Heart right ventricle (tissue), 16 donors: ENCODE measurements at regions not wholly inside any gene's neighbourhood (a gene's known extent, or its start where the extent isn't known, plus 50 kb on each side); places are given as distances from the start of the nearest gene placed in this dataset.

Experiments
- ATAC-seq, 8 donors: fragments of 200-7000 bp; cut with Tn5 transposase; one replicate each; pipeline ENCODE4 v1.9.1; 2020; ENCODE audit warnings: mild to moderate bottlenecking in 8 of 8, moderate library complexity in 8 of 8, moderate number of reproducible peaks in 1 of 8
- DNase-seq, 2 donors: peaks; one replicate each; pipeline ENCODE4 v3.0.0-alpha.2; 2020
- H3K27ac ChIP-seq, 10 donors: fragments of 200-600 bp; sonication (generic) in 2 of 10; one replicate each; pipeline versions ENCODE4 v1.5.0 to v1.8.0; 2020 to 2022; ENCODE audit warnings: mild to moderate bottlenecking in 3 of 10
- H3K27me3 ChIP-seq, 7 donors: fragments of 200-600 bp; one replicate each; pipeline ENCODE4 v1.8.0; 2021 to 2022; ENCODE audit warnings: mild to moderate bottlenecking in 2 of 7
- H3K36me3 ChIP-seq, 9 donors: fragments of 200-600 bp; sonication (generic) in 1 of 9; one replicate each; pipeline versions ENCODE4 v1.5.0 to v1.8.0; 2020 to 2022; ENCODE audit warnings: mild to moderate bottlenecking in 2 of 9
- H3K4me1 ChIP-seq, 9 donors: fragments of 200-600 bp; sonication (generic) in 1 of 9; one replicate each; pipeline versions ENCODE4 v1.5.0 to v1.8.0; 2020 to 2022; ENCODE audit warnings: mild to moderate bottlenecking in 4 of 9
- H3K4me3 ChIP-seq, 10 donors: fragments of 200-600 bp; sonication (generic) in 2 of 10; one replicate each; pipeline versions ENCODE4 v1.5.0 to v1.8.0; 2020 to 2022; ENCODE audit warnings: mild to moderate bottlenecking in 7 of 10, moderate library complexity in 2 of 10
- H3K9me3 ChIP-seq, 11 donors: fragments of 200-600 bp in 10 of 11; sonication (generic) in 2 of 11; one replicate each; pipeline versions ENCODE4 v1.5.0 to v1.8.0; 2013 to 2022; ENCODE audit warnings: mild to moderate bottlenecking in 2 of 11, control low read depth in 1 of 11, moderate library complexity in 1 of 11
- CTCF ChIP-seq, 9 donors: fragments of 200-600 bp; sonication (generic) in 2 of 9; IDR thresholded peaks; one replicate each; pipeline versions ENCODE4 v1.5.0 to v1.8.0; 2021 to 2022; ENCODE audit warnings: antibody characterized with exemption in 9 of 9, mild to moderate bottlenecking in 5 of 9, moderate library complexity in 1 of 9
- whole genome bisulfite sequencing, 2 donors: extraction: QIAGEN DNeasy Blood & Tissue Kit; methylation state at CpG; one replicate each; pipeline ENCODE4 v1.1.7; 2013; ENCODE audit warnings: inconsistent platforms in 1 of 2; 5-methylcytosine and 5-hydroxymethylcytosine counted together
- intact Hi-C, 10 donors: fragments of 100-400 bp; cut with DNase I; formaldehyde crosslinking; loops; one replicate each; pipeline versions ENCODE4 v1.11.1 to v1.14.2; 2022
- donor health status: Arrhythmogenic right ventricular cardiomyopathy.
- donor health status: ischemic (EF 13 %, LVEDD 7.1; RV severe dilation, severe dysfunction).
- donor health status: healthy with polysubstance abuse.
- donor health status: DM: no; HTN: yes; CAD: no.
- donor health status: DM: no; HTN: no; CAD: no.
- donor health status: ischemic (EF 25% LVEDD 6.9; RV normal size, moderate dysfunction).
- donor health status: ischemic (EF 25% LVEDD 5.7; RV mildly dilated, moderate dysfunction).
- donor health status: healthy.
- donor health status: DM: yes; HTN: yes; CAD: no.
- donor health status: Ischemic cardiomyopathy.
- donor health status: ischemic (EF 35%, LVEDD 5.7; RV mildly dilated, moderate dysfunction).
- donor health status: nonischemic (EF 11% LVEDD 7.7; RV severe dilation, severe dysfunction).
- donor health status: DM: yes; HTN: yes; CAD: no.
- donor health status: PGD.
- donor health status: ischemic (EF 29% LVEDD 5.4; RV normal size, mild dysfunction).
- donor health status: nonischemic (EF 23%, LVEDD 6.1; RV moderate dilation, normal function).

- WGBS, 2 donors: 73 to 79% methylated on average over 4 of the region's 4 CpGs
- intact Hi-C loops: loop anchor here in 4 of 10 donors (5.0 to 10.0 kb wide), 4 partner anchors 62 to 638 kb away; partner anchors contain the start of gene FOXC2 (in 1 of the 4)
- Histone ChIP-seq H3K4me1 (peaks cover 0 to 6% (median 0%) of the 10 kb centered on the region in 9 donors), H3K9me3 (no peaks in the 10 kb centered on the region), H3K4me3 (no peak overlapping the region), H3K27ac (peak overlapping the region in 2 of 10 donors; percentile 10 to 25), H3K27me3 (peaks cover 0 to 14% (median 0%) of the 10 kb centered on the region in 7 donors), H3K36me3 (no peaks in the 10 kb centered on the region)
- ATAC-seq: peak in 1 of 8 donors; percentile 31
- no peak for DNase-seq
- TF ChIP-seq CTCF (IDR thresholded peaks at IDR 0.05): no peak
Measured at GRCh38 chr16:87202346-87202745, 114.8 kb downstream of the C16orf95 start.

GRCh38 chr16:87203060-87203656, 114.0 kb downstream of the C16orf95 start:
- TF ChIP-seq CTCF (IDR thresholded peaks at IDR 0.05): peak; percentile 24 to 84 (median 69)
- ATAC-seq: peak in 6 of 8 donors; percentile 23 to 52 (median 50)
- no peak overlapping the region for H3K27ac ChIP-seq
- DNase-seq: peak in 1 of 2 donors; percentile 67
- no peaks in the 10 kb centered on the region for H3K9me3 ChIP-seq
- H3K4me3 ChIP-seq: no peak overlapping the region
- H3K27me3 ChIP-seq: peaks cover 0 to 13% (median 0%) of the 10 kb centered on the region in 7 donors
- peaks cover 0 to 11% (median 0%) of the 10 kb centered on the region in 9 donors for H3K4me1 ChIP-seq
- no peaks in the 10 kb centered on the region for H3K36me3 ChIP-seq
- intact Hi-C loops: loop anchor here in 4 of 10 donors (5.0 to 10.0 kb wide), 4 partner anchors 62 to 638 kb away; partner anchors contain the start of gene FOXC2 (in 1 of the 4)
- 12 to 13% methylated on average over 10 to 11 of the region's 11 CpGs for WGBS, 2 donors

GRCh38 chr16:87206646-87207451, 110.3 kb downstream of the C16orf95 start:
- H3K9me3 ChIP-seq: no peaks in the 10 kb centered on the region
- peak; percentile 34 to 70 (median 44) for ATAC-seq
- intact Hi-C loops: loop anchor here in 3 of 10 donors (10.0 kb wide), 3 partner anchors 58 to 642 kb away; partner anchors contain the start of gene FOXC2 (in 1 of the 3)
- 72 to 75% methylated on average over 14 of the region's 14 CpGs for WGBS, 2 donors
- no peaks in the 10 kb centered on the region for H3K36me3 ChIP-seq
- H3K27ac ChIP-seq: peak overlapping the region in 8 of 10 donors; percentile 12 to 61 (median 37)
- peaks cover 0 to 6% (median 0%) of the 10 kb centered on the region in 7 donors for H3K27me3 ChIP-seq
- TF ChIP-seq CTCF (IDR thresholded peaks at IDR 0.05): no peak
- H3K4me1 ChIP-seq: peaks cover 0 to 13% (median 0%) of the 10 kb centered on the region in 9 donors
- no peak overlapping the region for H3K4me3 ChIP-seq
- DNase-seq: no peak

GRCh38 chr16:87207509-87207908, 109.7 kb downstream of the C16orf95 start:
- Histone ChIP-seq H3K27me3 (peaks cover 0 to 6% (median 0%) of the 10 kb centered on the region in 7 donors), H3K9me3 (no peaks in the 10 kb centered on the region), H3K4me1 (peaks cover 0 to 13% (median 0%) of the 10 kb centered on the region in 9 donors), H3K4me3 (no peak overlapping the region), H3K27ac (peak overlapping the region in 8 of 10 donors; percentile 12 to 63 (median 46)), H3K36me3 (no peaks in the 10 kb centered on the region)
- no peak for TF ChIP-seq CTCF (IDR thresholded peaks at IDR 0.05)
- intact Hi-C loops: loop anchor here in 3 of 10 donors (10.0 kb wide), 3 partner anchors 57 to 643 kb away; partner anchors contain the start of gene FOXC2 (in 1 of the 3)
- WGBS, 2 donors: 61 to 66% methylated on average over 7 of the region's 7 CpGs
- DNase-seq (no peak), ATAC-seq (peak; percentile 65 to 87 (median 68))
